Activated CD8-positive, alpha-beta T cell treated with anti-CD3 and anti-CD28 coated beads for 36 hours (primary cell): ENCODE measurements at regions not wholly inside any gene's neighbourhood (a gene's known extent, or its start where the extent isn't known, plus 50 kb on each side); places are given as distances from the start of the nearest gene placed in this dataset.

Source experiments
- ATAC-seq: fragments of 200-7000 bp; cut with Tn5 transposase; one replicate; pipeline ENCODE4 v1.10.0; 2021; ENCODE audit warnings: mild to moderate bottlenecking, moderate library complexity
- CTCF ChIA-PET: fragments of 350-600 bp; sonication (Branson Sonifier 250); formaldehyde crosslinking; loops from one replicate; lab custom pipeline; 2021; ENCODE audit warnings: antibody characterized with exemption; lab: Charles Lee
- POLR2A ChIA-PET: fragments of 350-600 bp; sonication (Branson Sonifier 250); formaldehyde crosslinking; loops from one replicate; lab custom pipeline; 2021; ENCODE audit warnings: antibody characterized with exemption; lab: Charles Lee
- DNase-seq: peaks from one replicate; pipeline ENCODE4 v3.0.0-alpha.2; 2020
- H3K27ac Mint-ChIP-seq: one replicate; pipeline ENCODE4 v1.8.0; 2021; ENCODE audit warnings: mild to moderate bottlenecking, mixed read lengths
- H3K27me3 Mint-ChIP-seq: one replicate; pipeline ENCODE4 v1.8.0; 2021; ENCODE audit warnings: mixed read lengths
- H3K36me3 Mint-ChIP-seq: one replicate; pipeline ENCODE4 v1.8.0; 2021; ENCODE audit warnings: low read depth, mixed read lengths
- H3K4me1 Mint-ChIP-seq: one replicate; pipeline ENCODE4 v1.8.0; 2021; ENCODE audit warnings: low read depth, mixed read lengths
- H3K4me3 Mint-ChIP-seq: one replicate; pipeline ENCODE4 v1.8.0; 2021; ENCODE audit warnings: mild to moderate bottlenecking, moderate library complexity, mixed read lengths
- H3K9me3 Mint-ChIP-seq: one replicate; pipeline ENCODE4 v1.8.0; 2021; ENCODE audit warnings: mixed read lengths
- CTCF ChIP-seq: fragments of 200-600 bp; IDR thresholded peaks from one replicate; pipeline ENCODE4 v1.8.0; 2022; ENCODE audit warnings: antibody characterized with exemption, mild to moderate bottlenecking
- intact Hi-C: fragments of 100-400 bp; cut with micrococcal nuclease; formaldehyde crosslinking; loops from one replicate; pipeline ENCODE4 v1.10.0; 2022

GRCh38 chr4:111952688-111953087 lies 192.6 kb upstream of the FAM241A start:
- Mint-ChIP-seq H3K36me3 (no peaks in the 10 kb centered on the region), H3K27me3 (peaks cover 1% of the 10 kb centered on the region), H3K9me3 (peaks cover 3% of the 10 kb centered on the region), H3K4me1 (no peaks in the 10 kb centered on the region), H3K4me3 (no peak overlapping the region), H3K27ac (no peak overlapping the region)
- no peak for TF ChIP-seq CTCF
- intact Hi-C loops = no loop called here
- ATAC-seq (no peak), DNase-seq (no peak)
- ChIA-PET CTCF (interaction anchor here (1.6 kb wide), 1 partner anchor 8 kb away, joined by 4 read pairs; no protein-coding TSS in a partner anchor), POLR2A (interaction anchor here (0.6 kb wide), 1 partner anchor 60 kb away, joined by 3 read pairs; no protein-coding TSS in a partner anchor)

DNA sequence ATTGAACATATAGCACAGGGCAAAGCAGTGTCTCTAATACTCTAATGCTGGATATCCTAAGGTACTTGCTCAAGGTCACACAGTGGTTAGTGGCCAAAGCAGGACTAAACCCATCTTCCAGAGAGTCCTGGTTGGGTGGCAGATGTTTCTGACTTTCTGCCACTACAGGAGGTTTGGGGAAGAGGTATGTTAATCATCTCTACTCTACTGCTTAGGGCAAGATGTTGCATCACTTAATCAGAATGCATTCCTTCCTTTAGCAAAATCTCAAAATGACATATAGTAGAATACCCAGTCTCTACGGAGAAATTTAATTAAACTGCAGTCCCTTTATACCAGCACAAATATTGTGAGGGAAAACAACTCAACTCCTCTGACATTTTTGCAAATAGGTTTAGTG lies 190.7 kb upstream of the FAM241A start:
- intact Hi-C loops = no loop called here
- DNase-seq (no peak), ATAC-seq (no peak)
- POLR2A ChIA-PET = no interaction called here
- Mint-ChIP-seq H3K27me3 (peaks cover 1% of the 10 kb centered on the region), H3K4me1 (no peaks in the 10 kb centered on the region), H3K9me3 (peaks cover 3% of the 10 kb centered on the region), H3K27ac (no peak overlapping the region), H3K36me3 (no peaks in the 10 kb centered on the region), H3K4me3 (no peak overlapping the region)
- TF ChIP-seq CTCF = no peak
- CTCF ChIA-PET = no interaction called here

- ChIA-PET CTCF (no interaction called here), POLR2A (no interaction called here)
- Mint-ChIP-seq H3K27ac (no peak overlapping the region), H3K4me1 (no peaks in the 10 kb centered on the region), H3K9me3 (peaks cover 3% of the 10 kb centered on the region), H3K4me3 (no peak overlapping the region), H3K36me3 (no peaks in the 10 kb centered on the region), H3K27me3 (peaks cover 1% of the 10 kb centered on the region)
- DNase-seq (no peak), ATAC-seq (no peak)
- intact Hi-C loops = no loop called here
- TF ChIP-seq CTCF = no peak
These were observed 190.3 kb upstream of the FAM241A start for GRCh38 chr4:111955001-111955400.

DNA sequence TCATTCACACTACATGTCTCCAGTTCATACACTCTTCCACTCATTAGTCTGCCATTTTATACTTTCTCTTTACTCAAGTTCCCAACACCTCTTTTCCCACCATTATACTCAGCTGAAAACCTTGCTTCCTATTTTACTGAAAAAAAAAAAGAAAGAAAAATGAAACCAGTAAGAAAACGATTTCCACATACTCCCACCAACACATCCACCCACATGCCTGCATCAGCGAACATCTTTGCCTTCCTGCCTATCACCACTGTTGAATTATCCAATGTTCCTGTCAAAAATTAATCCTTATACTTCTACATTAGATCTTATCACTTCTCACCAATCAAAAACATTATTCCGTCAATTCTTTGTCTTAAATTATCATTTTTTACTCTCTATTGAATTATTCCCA lies 188.1 kb upstream of the FAM241A start:
- intact Hi-C loops = no loop called here
- Mint-ChIP-seq H3K36me3 (no peaks in the 10 kb centered on the region), H3K4me3 (no peak overlapping the region), H3K27ac (no peak overlapping the region), H3K4me1 (no peaks in the 10 kb centered on the region), H3K9me3 (no peaks in the 10 kb centered on the region), H3K27me3 (no peaks in the 10 kb centered on the region)
- no peak for TF ChIP-seq CTCF
- ATAC-seq (no peak), DNase-seq (no peak)
- ChIA-PET POLR2A (no interaction called here), CTCF (no interaction called here)

DNA sequence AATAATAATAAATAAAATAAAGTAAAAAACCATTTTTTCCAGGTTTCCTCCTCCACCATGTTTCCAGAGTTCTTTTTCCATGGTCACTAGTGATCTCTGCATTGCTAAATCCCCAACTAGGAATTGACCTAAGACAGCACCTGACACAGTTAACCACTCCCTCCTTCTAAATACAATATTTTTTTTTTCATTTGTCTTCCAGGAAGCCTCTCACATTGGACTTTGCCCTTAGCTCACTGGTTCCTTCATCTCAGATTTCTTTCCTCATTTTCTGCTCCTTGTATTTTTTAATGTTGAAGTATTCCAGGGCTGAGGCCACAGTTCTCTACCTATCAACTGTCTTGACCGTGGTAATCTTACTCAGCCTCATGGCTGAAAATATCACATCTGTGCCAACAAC lies 187.3 kb upstream of the FAM241A start:
- no peaks in the 10 kb centered on the region for H3K36me3 Mint-ChIP-seq
- DNase-seq (no peak), ATAC-seq (no peak)
- CTCF ChIA-PET = no interaction called here
- POLR2A ChIA-PET = no interaction called here
- no peaks in the 10 kb centered on the region for H3K9me3 Mint-ChIP-seq
- TF ChIP-seq CTCF = no peak
- H3K27me3 Mint-ChIP-seq = no peaks in the 10 kb centered on the region
- intact Hi-C loops = no loop called here
- H3K4me3 Mint-ChIP-seq = no peak overlapping the region
- H3K27ac Mint-ChIP-seq = no peak overlapping the region
- no peaks in the 10 kb centered on the region for H3K4me1 Mint-ChIP-seq
